H9 (cell line): ENCODE measurements at regions not wholly inside any gene's neighbourhood (a gene's known extent, or its start where the extent isn't known, plus 50 kb on each side); places are given as distances from the start of the nearest gene placed in this dataset.

Source experiments
- DNase-seq: peaks from one replicate; pipeline ENCODE4 v3.0.0-alpha.2; 2017
- H2AFZ ChIP-seq: one replicate; pipeline ENCODE4 v1.6.1; 2013; ENCODE audit warnings: mild to moderate bottlenecking, low read length, control low read depth, moderate library complexity
- H2AK5ac ChIP-seq: 2 replicates; pipeline ENCODE4 v1.6.1; 2013; ENCODE audit warnings: low read length, control low read depth, mixed read lengths; ENCODE audit not compliant: insufficient read length
- H2BK120ac ChIP-seq: one replicate; pipeline ENCODE4 v1.6.1; 2013; ENCODE audit warnings: low read depth, mild to moderate bottlenecking, low read length, control low read depth, inconsistent platforms; ENCODE audit not compliant: poor library complexity, severe bottlenecking
- H2BK12ac ChIP-seq: 2 replicates; pipeline ENCODE4 v1.6.1; 2013; ENCODE audit warnings: low read length, control low read depth, mixed read lengths, low read depth; ENCODE audit not compliant: insufficient read length
- H2BK15ac ChIP-seq: 2 replicates; pipeline ENCODE4 v1.6.1; 2013; ENCODE audit warnings: low read depth, low read length, control low read depth
- H2BK20ac ChIP-seq: one replicate; pipeline ENCODE4 v1.6.1; 2013; ENCODE audit warnings: low read depth, mild to moderate bottlenecking, low read length, control low read depth, inconsistent platforms; ENCODE audit not compliant: poor library complexity, severe bottlenecking
- H2BK5ac ChIP-seq: 2 replicates; pipeline ENCODE4 v1.6.1; 2013; ENCODE audit warnings: low read length, control low read depth, mixed read lengths; ENCODE audit not compliant: insufficient read length
- H3K14ac ChIP-seq: 2 replicates; pipeline ENCODE4 v1.6.1; 2013; ENCODE audit warnings: low read length, control low read depth; ENCODE audit not compliant: insufficient read depth
- H3K18ac ChIP-seq: 2 replicates; pipeline ENCODE4 v1.6.1; 2013; ENCODE audit warnings: low read depth, mild to moderate bottlenecking, mixed read lengths, low read length, control low read depth; ENCODE audit not compliant: insufficient read length
- H3K23ac ChIP-seq: 2 replicates; pipeline ENCODE4 v1.6.1; 2013; ENCODE audit warnings: low read length, control low read depth, mixed read lengths, low read depth; ENCODE audit not compliant: insufficient read length
- H3K23me2 ChIP-seq: 2 replicates; pipeline ENCODE4 v1.6.1; 2013; ENCODE audit warnings: low read depth, mild to moderate bottlenecking, mixed read lengths, low read length, control low read depth; ENCODE audit not compliant: insufficient read length, poor library complexity, severe bottlenecking
- H3K27ac ChIP-seq: 2 replicates; pipeline ENCODE4 v1.5.1; 2013; ENCODE audit warnings: low read length, control low read depth, mixed read lengths, low read depth; ENCODE audit not compliant: insufficient read length
- H3K27me3 ChIP-seq: 2 replicates; pipeline ENCODE4 v1.6.1; 2013; ENCODE audit warnings: low read length, control low read depth, inconsistent platforms; ENCODE audit not compliant: insufficient read depth
- H3K4ac ChIP-seq: 2 replicates; pipeline ENCODE4 v1.6.1; 2013; ENCODE audit warnings: low read depth, mild to moderate bottlenecking, control low read depth, inconsistent platforms, low read length, moderate library complexity
- H3K4me1 ChIP-seq: 2 replicates; pipeline ENCODE4 v1.6.1; 2013; ENCODE audit warnings: low read length, control low read depth, inconsistent platforms; ENCODE audit not compliant: insufficient read depth
- H3K4me2 ChIP-seq: 2 replicates; pipeline ENCODE4 v1.6.1; 2013; ENCODE audit warnings: low read length, control low read depth, mixed read lengths; ENCODE audit not compliant: insufficient read length, insufficient read depth
- H3K56ac ChIP-seq: 2 replicates; pipeline ENCODE4 v1.6.1; 2013; ENCODE audit warnings: low read depth, mild to moderate bottlenecking, mixed read lengths, low read length, control low read depth; ENCODE audit not compliant: insufficient read length
- H3K79me1 ChIP-seq: 2 replicates; pipeline ENCODE4 v1.6.1; 2013; ENCODE audit warnings: low read depth, mild to moderate bottlenecking, moderate library complexity, low read length, control low read depth, inconsistent platforms; ENCODE audit not compliant: insufficient read depth, poor library complexity, severe bottlenecking
- H3K79me2 ChIP-seq: 2 replicates; pipeline ENCODE4 v1.6.1; 2013; ENCODE audit warnings: low read length, control low read depth, inconsistent platforms; ENCODE audit not compliant: insufficient read depth
- H3K9ac ChIP-seq: 2 replicates; pipeline ENCODE4 v1.6.1; 2013; ENCODE audit warnings: low read length, control low read depth, mixed read lengths; ENCODE audit not compliant: insufficient read length; ENCODE audit errors: extremely low read depth
- H3K9me3 ChIP-seq: one replicate; pipeline ENCODE4 v1.6.1; 2013; ENCODE audit warnings: low read depth, low read length, inconsistent platforms; ENCODE audit not compliant: control insufficient read depth
- H3T11ph ChIP-seq: one replicate; pipeline ENCODE4 v1.6.1; 2013; ENCODE audit warnings: mild to moderate bottlenecking, low read length, control low read depth, inconsistent platforms
- H4K20me1 ChIP-seq: one replicate; pipeline ENCODE4 v1.6.1; 2013; ENCODE audit not compliant: control insufficient read depth, insufficient read length, insufficient read depth
- H4K5ac ChIP-seq: 2 replicates; pipeline ENCODE4 v1.6.1; 2013; ENCODE audit warnings: low read depth, mild to moderate bottlenecking, mixed read lengths, low read length, control low read depth; ENCODE audit not compliant: insufficient read length
- H4K8ac ChIP-seq: replicated peaks from 2 replicates; pipeline ENCODE4 v1.6.1; 2013; ENCODE audit warnings: low read length, control low read depth, mixed read lengths, low read depth; ENCODE audit not compliant: insufficient read length
- H4K91ac ChIP-seq: 2 replicates; pipeline ENCODE4 v1.6.1; 2013; ENCODE audit warnings: low read depth, mild to moderate bottlenecking, moderate library complexity, mixed read lengths, low read length, control low read depth; ENCODE audit not compliant: insufficient read length
- H3K27ac Mint-ChIP-seq, 3 experiments: 2 replicates in 2 of 3; 3 replicates in 1 of 3; pipeline ENCODE4 v1.8.0; 2020 to 2021; ENCODE audit warnings: mixed read lengths in 3 of 3, mild to moderate bottlenecking in 1 of 3, moderate library complexity in 1 of 3
- H3K27me3 Mint-ChIP-seq: 2 replicates; pipeline ENCODE4 v1.8.0; 2021; ENCODE audit warnings: low read depth, mild to moderate bottlenecking, moderate library complexity, mixed read lengths
- H3K36me3 Mint-ChIP-seq, 3 experiments: 2 replicates in 2 of 3; 3 replicates in 1 of 3; pipeline ENCODE4 v1.8.0; 2020 to 2021; ENCODE audit warnings: low read depth in 3 of 3, mixed read lengths in 3 of 3; ENCODE audit not compliant: insufficient read depth in 1 of 3
- H3K4me1 Mint-ChIP-seq, 2 experiments: 2 replicates each; pipeline ENCODE4 v1.8.0; 2020; ENCODE audit warnings: mixed read lengths in 2 of 2
- H3K4me3 Mint-ChIP-seq, 2 experiments: 2 replicates in 1 of 2; 3 replicates in 1 of 2; pipeline ENCODE4 v1.8.0; 2020 to 2021; ENCODE audit warnings: mild to moderate bottlenecking in 2 of 2, mixed read lengths in 2 of 2, moderate library complexity in 1 of 2
- H3K9me3 Mint-ChIP-seq, 2 experiments: 2 replicates in 1 of 2; 3 replicates in 1 of 2; pipeline ENCODE4 v1.8.0; 2020; ENCODE audit warnings: mild to moderate bottlenecking in 2 of 2, mixed read lengths in 2 of 2, moderate library complexity in 1 of 2
- CTCF ChIP-seq: fragments of 200-600 bp; sonication (generic); conservative IDR thresholded peaks from 3 replicates; pipeline ENCODE4 v1.8.0; 2021; ENCODE audit warnings: antibody characterized with exemption, mild to moderate bottlenecking
- WGBS: extraction: QIAGEN DNeasy Blood & Tissue Kit; methylation state at CpG from one replicate; pipeline ENCODE4 v1.1.7; 2013; ENCODE audit warnings: missing lambda C conversion rate, low lambda C conversion rate, mixed read lengths; ENCODE audit not compliant: insufficient read length; ENCODE audit errors: extremely low coverage; 5-methylcytosine and 5-hydroxymethylcytosine counted together

- H3K4me2 ChIP-seq: no peak overlapping the region
- no peak overlapping the region for H3K4me3 Mint-ChIP-seq
- H3K56ac ChIP-seq: no peak overlapping the region
- no peak overlapping the region for H2AK5ac ChIP-seq
- no peak overlapping the region for H3T11ph ChIP-seq
- no peak overlapping the region for H3K27ac ChIP-seq
- H3K9me3 ChIP-seq: no peaks in the 10 kb centered on the region
- H3K9me3 Mint-ChIP-seq: no peaks in the 10 kb centered on the region; a peak in 1 of 5 replicates
- no peaks in the 10 kb centered on the region for H3K23me2 ChIP-seq
- WGBS: no CpG with 5 or more reads among the region's 9 CpGs
- H3K4ac ChIP-seq: no peak overlapping the region
- no peaks in the 10 kb centered on the region for H3K4me1 ChIP-seq
- no peak overlapping the region for H2AFZ ChIP-seq
- H3K23ac ChIP-seq: no peak overlapping the region
- no peak overlapping the region for H3K27ac Mint-ChIP-seq
- no peaks in the 10 kb centered on the region for H3K27me3 ChIP-seq
- H4K8ac ChIP-seq: no peak overlapping the region
- H4K91ac ChIP-seq: no peak overlapping the region
- H3K18ac ChIP-seq: no peak overlapping the region
- no peak overlapping the region for H2BK20ac ChIP-seq
- peaks cover 7 to 17% of the 10 kb centered on the region in 2 experiments for H3K4me1 Mint-ChIP-seq
- H2BK5ac ChIP-seq: no peak overlapping the region
- DNase-seq: no peak
- no peaks in the 10 kb centered on the region for H3K79me1 ChIP-seq
- H3K36me3 Mint-ChIP-seq: peaks cover 0 to 2% (median 0%) of the 10 kb centered on the region in 3 experiments; a peak in 2 of 7 replicates
- no peak for TF ChIP-seq CTCF
- H4K5ac ChIP-seq: no peak overlapping the region
- H2BK12ac ChIP-seq: no peak overlapping the region
- no peak overlapping the region for H3K14ac ChIP-seq
- no peaks in the 10 kb centered on the region for H3K79me2 ChIP-seq
- H4K20me1 ChIP-seq: no peaks in the 10 kb centered on the region
- no peak overlapping the region for H2BK120ac ChIP-seq
- peaks cover 2% of the 10 kb centered on the region for H3K27me3 Mint-ChIP-seq
- H2BK15ac ChIP-seq: no peak overlapping the region
- H3K9ac ChIP-seq: no peak overlapping the region
Measured at GRCh38 chr20:48195121-48195870, 410.0 kb upstream of the SULF2 start.
